WTC11 (cell line): ENCODE measurements at regions not wholly inside any gene's neighbourhood (a gene's known extent, or its start where the extent isn't known, plus 50 kb on each side); places are given as distances from the start of the nearest gene placed in this dataset.

Source experiments
- ATAC-seq: fragments of 200-7000 bp; cut with Tn5 transposase; 2 replicates; pipeline ENCODE4 v1.10.0; 2021; ENCODE audit warnings: mild to moderate bottlenecking, moderate library complexity
- CTCF ChIA-PET: fragments of 300-600 bp; sonication (Branson Sonifier 250); formaldehyde crosslinking; loops from one replicate; lab custom pipeline; 2021; ENCODE audit warnings: antibody characterized with exemption; lab: Charles Lee
- POLR2A ChIA-PET: fragments of 350-600 bp; sonication (Branson Sonifier 250); formaldehyde crosslinking; loops from one replicate; lab custom pipeline; 2021; ENCODE audit warnings: antibody characterized with exemption; lab: Charles Lee
- DNase-seq: peaks from one replicate; pipeline ENCODE4 v3.0.0; 2021; ENCODE audit warnings: low spot score
- H3K27ac Mint-ChIP-seq: 2 replicates; pipeline ENCODE4 v1.8.0; 2021; ENCODE audit warnings: mixed read lengths
- H3K27me3 Mint-ChIP-seq: 2 replicates; pipeline ENCODE4 v1.8.0; 2021; ENCODE audit warnings: low read depth, mild to moderate bottlenecking, moderate library complexity, mixed read lengths
- H3K36me3 Mint-ChIP-seq: 2 replicates; pipeline ENCODE4 v1.8.0; 2021; ENCODE audit warnings: mixed read lengths
- H3K4me1 Mint-ChIP-seq: 2 replicates; pipeline ENCODE4 v1.8.0; 2022; ENCODE audit warnings: mixed read lengths
- H3K4me3 Mint-ChIP-seq: 2 replicates; pipeline ENCODE4 v1.8.0; 2021; ENCODE audit warnings: mild to moderate bottlenecking, moderate library complexity, mixed read lengths
- H3K9me3 Mint-ChIP-seq: 2 replicates; pipeline ENCODE4 v1.8.0; 2021; ENCODE audit warnings: mixed read lengths
- CBFB ChIP-seq: sonication (generic); formaldehyde crosslinking; IDR thresholded peaks from 2 replicates; pipeline ENCODE4 v1.8.1; 2022; ENCODE audit warnings: mild to moderate bottlenecking, low read depth, missing genetic modification reagents
- CREB1 ChIP-seq: sonication (generic); formaldehyde crosslinking; IDR thresholded peaks from 2 replicates; pipeline ENCODE4 v1.8.0; 2023; ENCODE audit warnings: mild to moderate bottlenecking, missing genetic modification reagents
- CTCF ChIP-seq: fragments of 200-600 bp; IDR thresholded peaks from 2 replicates; pipeline ENCODE4 v1.8.0; 2022; ENCODE audit warnings: antibody characterized with exemption
- E2F5 ChIP-seq: sonication (generic); formaldehyde crosslinking; IDR thresholded peaks from 2 replicates; pipeline ENCODE4 v1.8.1; 2022; ENCODE audit warnings: mild to moderate bottlenecking, moderate library complexity, missing genetic modification reagents
- FOXK1 ChIP-seq: sonication (generic); formaldehyde crosslinking; IDR thresholded peaks from 2 replicates; pipeline ENCODE4 v1.8.0; 2022; ENCODE audit warnings: mild to moderate bottlenecking, moderate library complexity, missing genetic modification reagents
- GRHL2 ChIP-seq: fragments of 250-450 bp; sonication (Bioruptor Pico); IDR thresholded peaks from 2 replicates; pipeline ENCODE4 v1.8.0; 2022; ENCODE audit warnings: mild to moderate bottlenecking, moderate library complexity; ENCODE audit not compliant: insufficient replicate concordance, severe bottlenecking
- GTF2I ChIP-seq: fragments of 250-450 bp; sonication (Bioruptor Pico); conservative IDR thresholded peaks from 2 replicates; pipeline ENCODE4 v1.4.0; 2021; ENCODE audit warnings: mild to moderate bottlenecking
- MAX ChIP-seq: sonication (generic); formaldehyde crosslinking; IDR thresholded peaks from 2 replicates; pipeline ENCODE4 v1.8.0; 2022; ENCODE audit warnings: mild to moderate bottlenecking, missing genetic modification reagents
- NR1H2 ChIP-seq: sonication (generic); formaldehyde crosslinking; IDR thresholded peaks from 2 replicates; pipeline ENCODE4 v1.9.0; 2021; ENCODE audit warnings: mild to moderate bottlenecking, moderate library complexity, missing genetic modification reagents
- NR3C1 ChIP-seq: sonication (generic); formaldehyde crosslinking; conservative IDR thresholded peaks from 2 replicates; pipeline ENCODE4 v1.8.1; 2023; ENCODE audit warnings: low read depth, mild to moderate bottlenecking, missing genetic modification reagents
- SMAD4 ChIP-seq: sonication (generic); formaldehyde crosslinking; IDR thresholded peaks from 2 replicates; pipeline ENCODE4 v1.8.0; 2022; ENCODE audit warnings: mild to moderate bottlenecking, missing genetic modification reagents
- SOX15 ChIP-seq: fragments of 250-450 bp; sonication (Bioruptor Pico); IDR thresholded peaks from 2 replicates; pipeline ENCODE4 v1.9.0; 2021; ENCODE audit warnings: mild to moderate bottlenecking
- SP1 ChIP-seq: sonication (generic); formaldehyde crosslinking; conservative IDR thresholded peaks from 2 replicates; pipeline ENCODE4 v1.8.1; 2022; ENCODE audit warnings: missing genetic modification reagents
- ZBTB43 ChIP-seq: sonication (generic); formaldehyde crosslinking; IDR thresholded peaks from 2 replicates; pipeline ENCODE4 v1.8.1; 2023; ENCODE audit warnings: mild to moderate bottlenecking, missing genetic modification reagents
- ZMAT4 ChIP-seq: fragments of 250-450 bp; sonication (Bioruptor Pico); IDR thresholded peaks from 2 replicates; pipeline ENCODE4 v1.9.0; 2021; ENCODE audit warnings: mild to moderate bottlenecking
- ZNF232 ChIP-seq: sonication (generic); formaldehyde crosslinking; IDR thresholded peaks from 2 replicates; pipeline ENCODE4 v1.8.0; 2022; ENCODE audit warnings: mild to moderate bottlenecking, missing genetic modification reagents
- ZNF532 ChIP-seq: fragments of 250-450 bp; sonication (Bioruptor Pico); IDR thresholded peaks from 2 replicates; pipeline ENCODE4 v1.9.0; 2021; ENCODE audit warnings: mild to moderate bottlenecking, borderline replicate concordance

GRCh38 chr16:29126616-29127015, 141.8 kb downstream of the LAT start:
- ATAC-seq: no peak
- Mint-ChIP-seq H3K27me3 (peaks cover 62% of the 10 kb centered on the region), H3K27ac (no peak overlapping the region), H3K9me3 (no peaks in the 10 kb centered on the region), H3K36me3 (no peaks in the 10 kb centered on the region), H3K4me1 (no peaks in the 10 kb centered on the region), H3K4me3 (no peak overlapping the region)
- ChIA-PET CTCF (no interaction called here), POLR2A (no interaction called here)
- TF ChIP-seq ZMAT4 (CRISPR knock-in tag) (no peak), CREB1 (CRISPR knock-in tag) (no peak), CTCF (no peak), NR1H2 (CRISPR knock-in tag) (no peak), E2F5 (no peak), NR3C1 (CRISPR knock-in tag) (no peak), SP1 (CRISPR knock-in tag) (no peak), GTF2I (CRISPR knock-in tag) (no peak)
- no peak for DNase-seq

- peaks cover 4% of the 10 kb centered on the region for H3K4me1 Mint-ChIP-seq
- ATAC-seq (no peak), DNase-seq (no peak)
- TF ChIP-seq SMAD4 (CRISPR knock-in tag) (no peak), SOX15 (CRISPR knock-in tag) (no peak), ZNF532 (CRISPR knock-in tag) (no peak), GRHL2 (CRISPR knock-in tag) (no peak), ZNF232 (CRISPR knock-in tag) (no peak), FOXK1 (CRISPR knock-in tag) (no peak), MAX (no peak), CBFB (CRISPR knock-in tag) (no peak), ZBTB43 (CRISPR knock-in tag) (no peak)
- H3K27ac Mint-ChIP-seq: no peak overlapping the region
- H3K4me3 Mint-ChIP-seq: no peak overlapping the region
- ChIA-PET POLR2A (no interaction called here), CTCF (no interaction called here)
- H3K27me3 Mint-ChIP-seq: peaks cover 62% of the 10 kb centered on the region
- no peaks in the 10 kb centered on the region for H3K36me3 Mint-ChIP-seq
- H3K9me3 Mint-ChIP-seq: no peaks in the 10 kb centered on the region
Observed at GRCh38 chr16:29126057-29126494, 141.2 kb downstream of the LAT start.
